ENCODE measurements at regions not wholly inside any gene's neighbourhood (a gene's known extent, or its start where the extent isn't known, plus 50 kb on each side); places are given as distances from the start of the nearest gene placed in this dataset.
"Not testable (repeated sequence)": the region's sequence is repeated elsewhere in the genome, so short reads cannot be mapped to it uniquely, and the experiment has no call there.

- TF ChIP-seq CTCF (conservative IDR thresholded peaks at IDR 0.05) (no peak), ZFX (IDR thresholded peaks at IDR 0.05) (no peak)
These were observed 1242.8 kb upstream of the DIAPH2 start for GRCh38 chrX:95441836-95442235.

GRCh38 chrX:95484781-95485180 is 1199.9 kb upstream of the DIAPH2 start:
- TF ChIP-seq CTCF (conservative IDR thresholded peaks at IDR 0.05) (no peak), ZFX (IDR thresholded peaks at IDR 0.05) (no peak)
- H3K27ac ChIP-seq = no peak overlapping the region

More at GRCh38 chrX:95441836-95442235, 1242.8 kb upstream of the DIAPH2 start:
- H3K27ac ChIP-seq = no peak overlapping the region

- TF ChIP-seq CTCF (conservative IDR thresholded peaks at IDR 0.05) (peak; percentile 42), ZFX (IDR thresholded peaks at IDR 0.05) (no peak)
- no peak overlapping the region for H3K27ac ChIP-seq
These were observed 1178.9 kb upstream of the DIAPH2 start for GRCh38 chrX:95505721-95506120.

- TF ChIP-seq CTCF (conservative IDR thresholded peaks at IDR 0.05) = no peak
- TF ChIP-seq ZFX (IDR thresholded peaks at IDR 0.05) = no peak
- no peak overlapping the region for H3K27ac ChIP-seq
These were observed 1175.2 kb upstream of the DIAPH2 start for GRCh38 chrX:95509474-95509873.

- H3K27ac ChIP-seq = not testable (repeated sequence)
These were observed 1160.6 kb upstream of the DIAPH2 start for GRCh38 chrX:95524018-95524417.

- no peak overlapping the region for H3K27ac ChIP-seq
- no peak for TF ChIP-seq ZFX (IDR thresholded peaks at IDR 0.05)
- TF ChIP-seq CTCF (conservative IDR thresholded peaks at IDR 0.05) = no peak
These were observed 1148.5 kb upstream of the DIAPH2 start for GRCh38 chrX:95536111-95536510.

- no peak overlapping the region for H3K27ac ChIP-seq
- TF ChIP-seq CTCF (conservative IDR thresholded peaks at IDR 0.05) (no peak), ZFX (IDR thresholded peaks at IDR 0.05) (no peak)
These were observed 1148.0 kb upstream of the DIAPH2 start for GRCh38 chrX:95536661-95537060.

GRCh38 chrX:95539041-95539440 is 1145.6 kb upstream of the DIAPH2 start:
- no peak for TF ChIP-seq CTCF (conservative IDR thresholded peaks at IDR 0.05)
- TF ChIP-seq ZFX (IDR thresholded peaks at IDR 0.05) = no peak
- no peak overlapping the region for H3K27ac ChIP-seq

- H3K27ac ChIP-seq = not testable (repeated sequence)
These were observed 1135.1 kb upstream of the DIAPH2 start for GRCh38 chrX:95549552-95549951.

All from C4-2B (cell line).